HG02943 (cell line): ENCODE measurements at regions not wholly inside any gene's neighbourhood (a gene's known extent, or its start where the extent isn't known, plus 50 kb on each side); places are given as distances from the start of the nearest gene placed in this dataset.

ENCODE experiments used
- ATAC-seq: cut with Tn5 transposase; IDR thresholded peaks from one replicate; pipeline ENCODE4 v1.9.1; 2021; ENCODE audit warnings: mild to moderate bottlenecking, low read depth, moderate library complexity; ENCODE audit not compliant: unreplicated experiment

DNA sequence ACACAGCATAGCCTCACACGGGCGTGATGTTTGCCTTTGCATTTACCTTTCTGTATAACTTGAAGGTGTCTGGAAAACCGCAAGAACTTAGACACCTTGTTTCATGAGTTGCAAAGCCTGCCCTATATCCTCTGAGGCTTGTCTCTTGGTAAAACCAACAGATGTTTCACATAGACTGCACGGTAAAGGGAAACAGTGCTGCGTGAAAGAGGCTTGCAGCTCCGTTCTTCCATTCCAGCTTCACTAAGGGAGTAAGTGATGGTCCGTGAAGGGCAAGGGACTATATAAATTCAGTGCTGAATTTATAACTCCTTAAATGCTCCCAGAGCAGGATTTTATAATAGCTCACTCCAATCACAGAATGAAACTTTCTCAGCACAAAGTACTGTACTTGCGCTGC, 360.5 kb downstream of the SOX11 start:
- ATAC-seq: no peak

GRCh38 chr2:6053743-6054142, 361.6 kb downstream of the SOX11 start:
- ATAC-seq: no peak

DNA sequence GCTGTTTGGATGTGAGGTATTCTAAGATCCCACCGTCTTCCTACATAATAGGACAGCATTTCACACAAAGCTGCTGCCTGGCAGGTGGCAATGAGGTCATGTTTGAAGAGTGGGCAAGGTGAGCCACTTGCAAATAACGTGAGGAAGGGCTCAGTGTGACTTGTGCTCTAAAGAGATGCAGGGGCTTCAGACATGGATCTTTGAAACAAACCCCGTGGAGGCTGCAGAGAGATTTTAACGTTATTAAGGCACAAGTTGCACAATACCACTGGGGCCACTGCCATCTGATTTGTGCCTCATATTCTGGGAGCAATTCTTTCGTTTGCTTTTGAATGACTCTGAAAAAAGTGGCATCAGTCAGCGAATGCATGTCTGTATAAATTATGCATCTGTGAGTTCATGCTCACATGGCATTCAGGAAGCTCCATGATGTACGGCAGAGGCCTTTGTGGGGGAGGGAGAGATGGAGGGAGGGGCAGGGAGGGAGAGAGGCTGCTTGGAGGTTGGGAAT, 362.0 kb downstream of the SOX11 start:
- ATAC-seq: no peak

- no peak for ATAC-seq
Observed at GRCh38 chr2:6060992-6061663, 368.9 kb downstream of the SOX11 start.

GRCh38 chr2:6064757-6065156, 372.6 kb downstream of the SOX11 start:
- no peak for ATAC-seq

- ATAC-seq: no peak
Observed at GRCh38 chr2:6065703-6066102, 373.5 kb downstream of the SOX11 start.

GRCh38 chr2:6067089-6067488, 374.9 kb downstream of the SOX11 start:
- ATAC-seq: no peak

DNA sequence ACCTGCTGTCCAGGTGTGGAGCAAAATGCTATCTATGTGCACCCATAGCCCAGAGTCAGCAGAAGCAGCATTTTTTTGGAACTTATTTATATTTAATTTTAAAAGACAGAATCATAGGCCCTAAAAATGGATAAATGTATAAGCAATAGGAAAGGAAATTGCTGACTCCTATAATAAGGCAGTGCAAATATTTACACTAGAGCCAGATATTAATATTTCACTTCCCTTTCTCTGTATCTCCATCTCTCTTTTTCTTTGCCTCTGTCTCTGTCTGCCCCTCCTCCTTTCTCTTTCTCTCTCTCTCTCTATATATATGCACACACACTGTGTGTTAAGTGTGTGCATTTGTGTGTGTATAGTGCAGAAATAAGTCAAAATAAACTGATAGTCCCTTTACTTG, 375.6 kb downstream of the SOX11 start:
- no peak for ATAC-seq

DNA sequence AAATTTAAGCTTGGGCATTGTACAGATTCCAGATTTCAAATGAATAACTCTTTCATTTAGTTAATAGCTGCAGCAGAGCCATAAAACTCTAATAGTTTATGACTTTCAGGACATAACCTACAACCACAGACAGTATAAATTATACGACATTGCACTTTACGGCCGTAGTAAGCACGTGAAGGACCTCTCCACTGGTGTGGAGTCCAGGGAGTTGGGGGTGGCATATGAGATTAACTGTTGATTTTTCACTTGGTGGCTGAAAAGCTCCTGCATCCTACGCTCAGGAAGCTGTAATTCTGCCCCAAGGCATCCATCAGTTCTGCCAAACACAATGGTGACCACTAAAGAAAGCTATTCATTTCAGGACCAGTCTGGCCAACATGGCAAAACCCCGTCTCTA, 376.2 kb downstream of the SOX11 start:
- ATAC-seq: no peak

- ATAC-seq: no peak
Observed at GRCh38 chr2:6069381-6069780, 377.2 kb downstream of the SOX11 start.

GRCh38 chr2:6071519-6071918, 379.3 kb downstream of the SOX11 start:
- no peak for ATAC-seq

GRCh38 chr2:6072276-6072675, 380.1 kb downstream of the SOX11 start:
- no peak for ATAC-seq

- no peak for ATAC-seq
Observed at GRCh38 chr2:6072768-6073167, 380.6 kb downstream of the SOX11 start.

GRCh38 chr2:6073191-6074088, 381.3 kb downstream of the SOX11 start:
- no peak for ATAC-seq

GRCh38 chr2:6074089-6074643, 382.0 kb downstream of the SOX11 start:
- ATAC-seq: no peak

- no peak for ATAC-seq
Observed at GRCh38 chr2:6077585-6077984, 385.4 kb downstream of the SOX11 start.

DNA sequence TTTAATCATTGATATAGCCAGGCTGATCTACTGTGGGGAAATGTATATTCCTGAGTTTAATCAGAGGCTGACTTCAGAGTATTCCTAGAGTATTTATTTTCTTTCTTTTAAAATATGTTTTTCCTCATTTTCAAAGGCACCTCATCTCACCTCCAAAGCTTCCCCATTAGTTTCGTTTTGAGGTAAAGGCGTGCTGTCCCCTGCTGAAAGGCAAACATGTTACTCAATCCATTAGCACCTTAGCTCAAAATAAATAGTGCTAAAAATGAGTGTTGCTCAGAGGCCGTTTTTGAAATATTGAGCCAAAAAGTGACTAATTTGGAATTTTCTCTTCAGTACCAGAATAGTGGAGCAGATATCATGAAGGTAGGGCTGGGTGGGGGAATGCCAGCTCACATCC, 386.2 kb downstream of the SOX11 start:
- no peak for ATAC-seq

DNA sequence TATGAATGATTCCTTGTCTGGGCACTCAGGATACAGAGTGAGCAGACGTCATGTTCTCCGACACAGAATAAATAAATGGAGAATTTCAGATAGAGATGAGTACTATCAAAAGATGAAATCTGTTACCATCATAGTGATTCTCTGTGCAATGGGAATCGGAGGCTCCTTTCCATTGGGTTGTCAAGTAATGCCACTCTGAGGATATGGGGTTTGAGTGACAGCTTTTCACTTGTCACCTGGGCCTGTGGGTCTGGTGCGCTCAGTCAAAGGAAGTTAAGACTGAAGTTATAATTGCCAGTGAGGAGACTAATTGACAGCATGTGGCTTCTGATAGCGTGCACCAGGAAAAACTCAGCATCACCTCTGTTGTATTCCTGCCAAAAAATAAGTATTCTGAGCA, 387.2 kb downstream of the SOX11 start:
- ATAC-seq: no peak

- ATAC-seq: no peak
Observed at GRCh38 chr2:6080932-6081753, 389.0 kb downstream of the SOX11 start.

- ATAC-seq: no peak
Observed at GRCh38 chr2:6081955-6082624, 389.9 kb downstream of the SOX11 start.
